ENCODE measurements at regions not wholly inside any gene's neighbourhood (a gene's known extent, or its start where the extent isn't known, plus 50 kb on each side); places are given as distances from the start of the nearest gene placed in this dataset.

DNA sequence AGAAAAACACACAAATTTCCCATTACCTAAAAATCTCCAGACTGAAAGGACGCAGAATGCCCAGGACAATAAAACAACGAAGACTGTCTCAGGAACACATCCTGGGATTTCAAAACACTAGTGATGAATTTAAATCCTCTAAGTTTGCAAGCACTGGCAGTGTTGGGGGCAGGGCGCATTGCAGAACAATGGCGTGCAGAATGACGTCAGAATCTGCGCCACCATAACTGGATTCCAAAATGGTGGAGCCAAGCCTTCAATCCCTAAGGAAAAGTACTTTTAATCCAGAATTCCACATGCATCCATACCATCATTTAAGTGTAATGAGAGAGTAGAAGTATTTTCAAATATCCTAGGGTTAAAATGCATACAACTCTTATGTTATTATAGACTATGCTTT is 679.1 kb downstream of the TRIML1 start:
- TF ChIP-seq, protein P1, sequence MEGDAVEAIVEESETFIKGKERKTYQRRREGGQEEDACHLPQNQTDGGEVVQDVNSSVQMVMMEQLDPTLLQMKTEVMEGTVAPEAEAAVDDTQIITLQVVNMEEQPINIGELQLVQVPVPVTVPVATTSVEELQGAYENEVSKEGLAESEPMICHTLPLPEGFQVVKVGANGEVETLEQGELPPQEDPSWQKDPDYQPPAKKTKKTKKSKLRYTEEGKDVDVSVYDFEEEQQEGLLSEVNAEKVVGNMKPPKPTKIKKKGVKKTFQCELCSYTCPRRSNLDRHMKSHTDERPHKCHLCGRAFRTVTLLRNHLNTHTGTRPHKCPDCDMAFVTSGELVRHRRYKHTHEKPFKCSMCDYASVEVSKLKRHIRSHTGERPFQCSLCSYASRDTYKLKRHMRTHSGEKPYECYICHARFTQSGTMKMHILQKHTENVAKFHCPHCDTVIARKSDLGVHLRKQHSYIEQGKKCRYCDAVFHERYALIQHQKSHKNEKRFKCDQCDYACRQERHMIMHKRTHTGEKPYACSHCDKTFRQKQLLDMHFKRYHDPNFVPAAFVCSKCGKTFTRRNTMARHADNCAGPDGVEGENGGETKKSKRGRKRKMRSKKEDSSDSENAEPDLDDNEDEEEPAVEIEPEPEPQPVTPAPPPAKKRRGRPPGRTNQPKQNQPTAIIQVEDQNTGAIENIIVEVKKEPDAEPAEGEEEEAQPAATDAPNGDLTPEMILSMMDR (IDR thresholded peaks at IDR 0.05): no peak
- no peak for TF ChIP-seq POLR2A (IDR thresholded peaks at IDR 0.05)

Measured in thyroid gland (tissue), 4 donors.